ENCODE measurements at regions not wholly inside any gene's neighbourhood (a gene's known extent, or its start where the extent isn't known, plus 50 kb on each side); places are given as distances from the start of the nearest gene placed in this dataset.

DNA sequence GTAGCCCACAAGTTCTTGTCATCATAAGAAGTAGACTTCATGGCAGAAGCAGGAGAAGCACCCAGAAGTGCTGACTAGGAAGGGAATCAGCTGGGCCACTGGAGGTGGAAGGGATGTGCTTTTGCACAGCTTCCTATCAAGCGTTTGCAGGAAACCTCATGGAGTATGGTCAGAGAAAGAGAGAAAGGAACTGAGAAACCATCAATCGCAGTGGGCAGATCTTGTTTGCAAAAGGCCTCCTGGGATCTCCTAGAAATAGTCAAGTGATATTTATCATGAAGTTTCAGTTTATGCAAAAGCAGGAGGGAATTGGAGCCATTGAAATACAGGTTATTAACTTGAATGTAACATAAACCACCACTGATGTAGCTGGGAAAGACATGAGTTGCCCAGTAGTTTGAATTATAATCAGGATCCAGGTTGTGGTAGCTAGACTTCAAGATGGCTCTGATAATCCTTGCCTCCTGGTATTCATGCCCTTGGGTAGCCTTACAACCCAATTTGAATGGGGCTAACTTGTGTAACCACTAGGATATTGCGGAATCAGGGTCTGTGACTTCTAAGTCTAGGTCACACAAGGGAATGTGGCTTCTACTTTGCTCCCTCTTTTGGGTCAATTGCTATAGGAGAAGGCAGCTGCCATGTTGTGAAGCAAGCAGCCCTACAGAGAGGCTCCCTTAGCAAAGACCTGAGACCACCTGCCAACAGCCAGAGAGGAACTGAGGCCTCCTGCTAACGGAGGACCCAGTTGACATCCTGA is 69.8 kb upstream of the TCF4 start:
- no peak for DNase-seq (ENCODE audit: low read depth)

- no peak for DNase-seq (ENCODE audit: low read depth)
These were observed 67.0 kb upstream of the TCF4 start for GRCh38 chr18:55654986-55655385.

- no peak for DNase-seq (ENCODE audit: low read depth)
These were observed 63.2 kb upstream of the TCF4 start for GRCh38 chr18:55651236-55651635.

GRCh38 chr18:55650363-55650870 is 62.4 kb upstream of the TCF4 start:
- DNase-seq (ENCODE audit: low read depth) = peak; percentile 19

DNA sequence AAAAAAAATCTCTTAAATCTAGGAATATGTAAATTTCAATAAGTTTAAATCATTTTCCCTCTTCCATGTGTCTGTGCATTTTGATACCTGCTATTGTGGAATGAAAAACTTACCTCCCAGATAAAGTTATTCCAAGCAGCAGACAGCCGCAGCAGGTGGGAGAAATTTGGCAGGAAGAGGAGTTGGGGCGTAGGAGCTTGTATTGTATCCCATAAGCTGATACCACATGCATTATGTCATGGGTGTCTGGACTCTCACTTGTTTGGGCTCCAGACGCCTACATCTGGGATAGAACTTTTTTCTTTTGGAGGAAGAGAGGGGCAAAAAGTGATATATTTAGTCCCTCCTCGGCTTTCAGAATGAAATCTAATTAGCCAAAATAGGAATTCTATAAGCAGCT is 59.3 kb upstream of the TCF4 start:
- DNase-seq (ENCODE audit: low read depth) = no peak

GRCh38 chr18:55642191-55642590 is 54.2 kb upstream of the TCF4 start:
- no peak for DNase-seq (ENCODE audit: low read depth)

DNA sequence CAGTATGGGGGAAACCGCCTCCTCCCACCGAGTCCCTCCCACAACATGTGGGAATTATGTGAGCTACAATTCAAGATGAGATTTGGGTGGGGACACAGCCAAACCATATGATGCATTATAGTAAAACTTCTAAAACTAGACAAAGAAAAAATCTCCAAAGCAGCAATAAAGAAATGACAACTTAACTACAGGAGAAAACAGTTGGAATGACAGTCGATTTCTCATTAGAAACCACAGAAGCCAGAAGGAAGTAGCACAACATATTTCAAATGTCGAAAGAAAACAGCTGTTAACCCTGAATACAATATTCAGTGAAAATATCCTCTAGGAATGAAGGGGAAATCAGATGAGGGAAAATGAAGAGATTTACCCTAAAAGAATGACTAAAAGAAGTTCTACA is 53.5 kb upstream of the TCF4 start:
- no peak for DNase-seq (ENCODE audit: low read depth)

All from M059J (cell line).